ENCODE measurements at regions not wholly inside any gene's neighbourhood (a gene's known extent, or its start where the extent isn't known, plus 50 kb on each side); places are given as distances from the start of the nearest gene placed in this dataset.
A peak's percentile ranks its signal among the peaks of the same experiment; 100 is the strongest.

- no peak for DNase-seq
Measured at GRCh38 chr7:35581605-35582210, 113.2 kb downstream of the HERPUD2 start.

DNA sequence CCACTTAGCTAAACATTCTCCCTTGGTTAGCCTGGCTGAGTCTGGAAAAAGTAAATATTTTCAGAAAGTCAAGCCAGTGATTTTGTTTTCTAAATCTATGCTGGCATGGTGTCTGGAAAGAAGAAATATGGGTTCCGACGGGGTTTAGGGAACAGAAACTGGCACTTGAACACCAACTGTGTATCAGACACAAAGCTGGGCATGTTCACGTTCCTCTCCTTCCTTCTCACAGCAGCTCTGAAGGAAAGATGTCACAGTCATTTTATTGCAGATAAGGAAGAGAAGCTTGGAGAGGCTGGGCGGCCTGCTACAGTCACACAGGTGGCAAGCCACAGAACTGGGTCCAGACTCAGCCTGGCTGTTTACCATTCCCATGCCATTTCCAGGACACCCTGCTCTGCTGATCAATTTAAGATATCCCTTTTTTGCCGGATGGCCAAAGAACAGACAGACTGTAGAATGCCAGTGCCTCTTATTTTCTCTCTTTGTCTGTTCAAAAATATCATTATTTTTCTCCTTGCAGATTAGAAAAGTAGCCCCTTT is 118.8 kb downstream of the HERPUD2 start:
- DNase-seq = no peak

GRCh38 chr7:35571611-35572240 is 123.2 kb downstream of the HERPUD2 start:
- no peak for DNase-seq

DNA sequence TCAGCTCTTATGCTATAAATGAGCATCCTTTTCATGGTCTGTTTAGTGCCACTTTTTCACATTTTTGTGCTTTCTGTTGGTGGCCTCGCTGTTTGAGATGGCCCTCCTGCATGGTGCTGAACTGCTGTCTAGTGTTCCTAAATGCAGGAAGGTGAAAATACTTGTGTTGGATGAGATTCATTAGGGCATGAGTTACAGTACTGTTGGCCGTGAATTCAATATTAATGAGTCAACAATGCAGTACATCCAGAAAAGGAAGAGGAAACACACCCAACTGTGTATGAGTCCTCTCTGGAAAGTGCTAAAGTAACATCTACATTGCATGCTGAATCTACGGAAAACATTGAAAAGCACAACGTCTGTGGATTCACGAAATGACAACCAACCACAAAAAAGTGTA is 124.0 kb downstream of the HERPUD2 start:
- no peak for DNase-seq

- no peak for DNase-seq
Measured at GRCh38 chr7:35565927-35566326, 129.0 kb downstream of the HERPUD2 start.

DNA sequence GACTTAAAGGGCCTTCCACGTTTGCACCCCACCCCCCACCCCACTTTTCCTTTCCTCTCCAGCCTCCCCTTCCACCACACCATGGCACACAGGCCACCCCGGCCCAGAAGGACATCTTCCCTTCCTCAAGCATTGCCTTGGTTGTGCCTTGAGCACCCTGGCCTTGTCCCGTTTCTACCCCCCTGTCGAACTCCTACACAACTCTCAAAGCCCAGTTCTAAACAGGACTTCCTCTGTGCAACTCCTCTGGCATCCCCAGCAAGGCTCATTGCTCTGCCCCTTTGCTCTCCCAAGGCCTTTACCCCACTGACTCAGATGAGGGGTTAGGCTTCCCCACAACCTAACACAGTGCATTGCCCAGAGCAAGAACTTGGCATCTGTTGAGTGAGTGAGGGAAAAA is 136.1 kb downstream of the HERPUD2 start:
- DNase-seq = no peak

GRCh38 chr7:35556515-35557471 is 138.1 kb downstream of the HERPUD2 start:
- no peak for DNase-seq

DNA sequence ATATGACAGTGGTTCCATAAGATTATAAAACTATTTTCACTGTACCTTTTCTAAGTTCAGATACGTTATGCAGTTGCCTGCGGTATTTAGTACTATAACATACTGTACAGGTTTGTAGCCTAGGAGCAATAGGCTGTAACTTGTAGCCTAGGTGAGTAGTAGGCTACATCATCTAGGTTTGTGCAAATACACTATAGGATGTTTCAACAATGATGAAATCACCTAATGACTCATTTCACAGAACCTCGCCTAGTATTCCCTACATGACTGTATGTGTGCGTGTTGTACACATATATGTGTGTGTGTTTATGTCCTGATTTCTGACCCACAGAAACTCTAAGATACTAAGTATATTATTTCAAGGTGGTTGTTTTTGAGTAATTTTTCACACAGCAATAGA is 139.0 kb downstream of the HERPUD2 start:
- DNase-seq = no peak

GRCh38 chr7:35555386-35555785 is 139.5 kb downstream of the HERPUD2 start:
- no peak for DNase-seq

DNA sequence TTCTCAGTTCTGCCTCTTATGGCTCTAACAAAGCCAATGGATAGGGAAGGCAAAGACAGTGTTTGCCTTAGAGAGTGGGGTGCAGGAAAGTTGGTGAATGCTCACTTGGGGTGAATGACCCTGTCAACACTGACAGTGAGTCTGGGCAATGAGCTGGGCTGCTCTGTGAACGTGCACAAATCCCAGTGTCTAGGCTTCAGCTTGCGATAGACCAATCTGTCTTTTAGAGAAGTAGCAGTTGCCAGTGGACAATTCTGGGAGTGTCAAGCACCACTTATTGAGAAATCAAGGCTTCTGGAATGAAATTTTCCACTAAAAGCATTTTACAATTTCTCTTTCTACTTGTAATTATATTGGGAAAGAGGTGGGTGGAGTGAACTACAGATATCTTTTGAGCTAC is 141.4 kb downstream of the HERPUD2 start:
- DNase-seq = no peak

DNA sequence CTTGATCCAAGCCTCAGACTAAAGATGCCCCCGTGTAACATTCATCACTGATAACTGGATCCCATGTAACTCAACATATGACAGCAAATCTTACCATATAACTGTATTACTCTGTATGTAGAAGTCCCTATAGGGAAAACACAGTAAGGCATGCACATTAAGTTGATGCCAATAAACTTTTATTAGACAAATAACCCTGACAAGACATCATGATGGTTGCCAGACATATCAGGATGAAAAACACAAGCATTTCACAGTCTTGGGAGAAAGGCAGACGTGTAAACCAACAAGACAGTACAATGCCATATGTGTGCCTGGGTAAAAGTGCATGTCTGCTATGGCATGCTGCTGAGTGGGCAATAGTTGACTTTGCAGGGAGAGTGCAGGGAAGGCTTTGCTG is 142.2 kb downstream of the HERPUD2 start:
- no peak for DNase-seq

DNA sequence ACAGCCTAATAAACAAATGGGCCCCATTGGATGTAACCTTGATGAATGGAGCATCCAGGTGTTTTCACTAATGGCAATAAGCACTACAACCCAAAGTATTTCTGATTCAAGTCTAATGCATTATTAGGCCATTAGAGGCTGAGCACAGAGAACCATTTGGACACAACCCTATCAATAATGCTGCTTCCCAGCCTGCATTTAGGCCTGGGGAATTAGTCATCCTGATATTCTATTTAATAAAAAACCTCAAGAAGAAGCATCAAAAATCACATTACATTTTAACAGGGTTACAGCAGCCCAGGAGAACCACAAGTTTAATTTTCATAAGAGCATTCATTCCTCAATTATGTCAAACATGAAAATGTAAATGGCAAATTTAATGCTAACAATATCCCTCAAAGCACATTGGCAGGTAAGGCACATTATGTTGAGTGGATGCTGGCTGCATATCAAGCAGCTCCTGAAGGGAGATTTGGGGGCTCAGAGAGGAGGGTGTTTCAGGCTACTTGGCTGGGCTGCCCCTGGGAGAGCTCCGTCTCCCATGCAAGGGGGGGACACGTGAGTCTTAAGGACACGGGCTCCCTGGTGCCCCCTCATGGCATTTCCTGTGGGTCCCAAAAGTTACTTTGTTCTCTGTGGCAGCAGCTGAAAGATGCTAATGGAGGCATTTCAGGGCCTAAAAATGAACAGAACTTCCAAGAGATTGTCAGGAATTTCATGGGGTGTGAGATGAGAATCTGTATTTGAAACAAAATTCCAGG is 143.4 kb downstream of the HERPUD2 start:
- no peak for DNase-seq

- no peak for DNase-seq
Measured at GRCh38 chr7:35550831-35551230, 144.1 kb downstream of the HERPUD2 start.

DNA sequence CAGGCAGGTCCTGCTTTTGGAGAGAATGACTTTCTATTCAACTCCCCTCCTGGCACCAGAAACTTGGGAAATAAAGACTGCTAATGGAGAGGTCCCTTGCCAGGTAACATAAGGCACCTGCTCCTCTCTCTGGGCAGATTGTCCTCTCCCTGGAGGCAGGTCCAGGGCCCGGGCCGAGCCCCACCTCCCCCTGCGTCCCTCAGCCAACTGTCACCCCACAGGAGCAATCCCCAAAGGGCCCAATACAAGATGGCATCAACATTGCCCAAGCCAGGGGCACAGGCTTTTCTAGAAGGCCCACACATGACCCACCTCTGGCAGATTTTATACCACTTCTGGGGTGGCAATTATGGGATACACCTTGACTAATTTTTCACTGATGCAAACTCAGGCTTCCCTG is 145.2 kb downstream of the HERPUD2 start:
- no peak for DNase-seq

DNA sequence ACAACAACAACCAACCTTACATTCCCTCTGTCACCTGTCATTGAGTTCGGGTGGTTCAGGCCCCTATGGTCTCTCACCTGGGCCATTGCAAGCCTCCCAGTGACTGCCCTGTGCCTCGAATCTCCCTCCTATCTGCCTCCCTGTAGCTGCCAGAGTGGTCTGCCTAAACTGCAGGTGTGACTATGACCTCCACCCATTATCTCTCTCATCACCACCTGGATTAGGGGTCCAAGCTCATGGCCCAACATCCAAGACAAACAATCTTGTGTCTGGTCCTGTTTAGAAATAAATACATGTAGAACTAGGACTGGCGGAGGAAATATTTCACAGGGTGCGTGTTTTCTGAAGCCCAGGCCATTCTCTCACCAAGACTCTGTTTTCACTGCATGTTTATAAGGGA is 146.6 kb downstream of the HERPUD2 start:
- DNase-seq = no peak

GRCh38 chr7:35546691-35547429 is 148.1 kb downstream of the HERPUD2 start:
- DNase-seq = no peak

DNA sequence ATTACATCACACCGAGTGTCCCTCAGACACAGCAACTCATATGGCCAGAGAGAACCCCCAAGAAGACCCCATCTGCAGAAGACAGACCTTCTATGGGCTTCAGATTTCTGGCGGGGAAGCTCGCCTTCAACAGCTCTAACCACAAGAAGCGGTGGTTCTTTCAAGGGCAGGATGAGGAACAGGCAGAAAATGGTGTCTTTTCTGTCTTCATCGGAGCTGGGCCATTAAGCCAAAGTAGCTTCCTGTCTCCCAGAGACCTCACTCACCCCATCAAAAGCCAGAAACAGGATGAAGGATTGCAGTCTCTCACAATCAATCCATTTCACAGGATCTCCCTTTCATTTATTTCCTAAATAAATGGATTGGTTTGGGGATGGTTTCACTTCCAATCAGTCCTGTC is 149.1 kb downstream of the HERPUD2 start:
- DNase-seq = no peak

- DNase-seq = no peak
Measured at GRCh38 chr7:35544028-35544742, 150.8 kb downstream of the HERPUD2 start.

DNA sequence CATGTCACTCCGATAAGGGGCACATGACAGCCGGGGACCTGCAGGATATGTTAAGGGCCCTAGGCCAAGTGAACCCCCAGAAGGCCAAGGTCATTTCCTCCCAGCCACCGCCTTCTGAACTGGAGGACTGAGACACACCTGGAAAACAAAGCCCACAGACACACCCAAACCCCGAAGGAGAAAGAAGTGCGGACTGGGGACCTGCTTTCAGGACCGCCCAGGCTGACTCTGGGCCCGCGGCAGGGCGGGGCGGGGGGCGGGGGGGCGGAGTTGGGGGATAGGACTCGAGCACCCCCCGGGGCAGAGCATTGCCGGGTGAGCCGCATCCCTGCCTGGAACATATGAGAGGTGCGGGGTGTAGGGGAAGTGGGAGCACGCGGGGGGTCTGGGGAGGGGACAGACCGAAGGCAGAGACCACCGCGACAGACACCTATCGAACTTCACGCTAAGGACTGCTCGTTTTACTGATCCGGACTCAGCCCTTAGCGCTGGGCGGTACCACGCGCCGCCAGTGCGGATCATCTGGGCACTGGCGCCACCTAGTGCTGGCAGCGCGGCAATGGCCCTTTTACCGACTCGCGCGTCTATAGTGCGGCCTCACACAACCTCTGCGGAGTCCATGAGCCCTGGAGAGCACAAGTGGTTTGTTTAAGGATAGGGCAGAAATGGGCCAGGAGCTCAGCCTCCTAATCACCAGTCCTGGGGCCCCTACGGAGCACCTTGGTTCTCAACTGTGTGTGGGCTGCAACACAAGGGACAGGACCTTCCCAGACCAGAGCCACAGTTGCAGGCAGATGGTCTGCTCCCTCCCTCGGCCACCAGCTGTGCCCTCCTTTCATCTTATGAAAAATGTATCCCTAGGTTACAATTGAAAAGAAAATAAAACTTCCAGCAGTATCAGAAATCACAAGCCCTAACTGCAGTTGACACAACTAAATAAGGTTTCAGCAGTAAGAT is 157.6 kb downstream of the HERPUD2 start:
- peak; percentile 80 for DNase-seq

- DNase-seq = no peak
Measured at GRCh38 chr7:35536396-35536826, 158.5 kb downstream of the HERPUD2 start.
